Lung (tissue), 11 donors: ENCODE measurements at regions not wholly inside any gene's neighbourhood (a gene's known extent, or its start where the extent isn't known, plus 50 kb on each side); places are given as distances from the start of the nearest gene placed in this dataset.

Source experiments
- ATAC-seq: fragments of 200-7000 bp; cut with Tn5 transposase; one replicate; pipeline ENCODE4 v1.9.1; 2020; ENCODE audit warnings: moderate number of reproducible peaks; ENCODE audit not compliant: insufficient read depth, low FRiP score
- DNase-seq, 3 donors: peaks; one replicate each; pipeline ENCODE4 v3.0.0-alpha.2; 2013 to 2017
- H3K27ac ChIP-seq, 2 donors: one replicate each; pipeline ENCODE4 v1.5.1; 2013; ENCODE audit warnings: mild to moderate bottlenecking in 2 of 2, moderate library complexity in 2 of 2, control low read depth in 1 of 2, inconsistent platforms in 1 of 2, low read depth in 1 of 2, low read length in 1 of 2
- H3K27me3 ChIP-seq, 3 donors: one replicate each; pipeline ENCODE4 v1.5.1; 2013; ENCODE audit warnings: low read length in 2 of 3; ENCODE audit not compliant: control insufficient read depth in 3 of 3, insufficient read depth in 3 of 3
- H3K36me3 ChIP-seq, 4 donors: one replicate each; pipeline ENCODE4 v1.5.1; 2013; ENCODE audit warnings: low read length in 4 of 4, mild to moderate bottlenecking in 1 of 4, moderate library complexity in 1 of 4; ENCODE audit not compliant: control insufficient read depth in 4 of 4, insufficient read depth in 4 of 4
- H3K4me1 ChIP-seq, 5 donors: one replicate each; pipeline ENCODE4 v1.5.1; 2013; ENCODE audit warnings: low read length in 5 of 5, mild to moderate bottlenecking in 2 of 5, moderate library complexity in 1 of 5; ENCODE audit not compliant: control insufficient read depth in 5 of 5, insufficient read depth in 5 of 5
- H3K4me3 ChIP-seq: one replicate; pipeline ENCODE4 v1.5.1; 2013; ENCODE audit warnings: mild to moderate bottlenecking, control low read depth, moderate library complexity
- H3K9ac ChIP-seq, 2 donors: one replicate each; pipeline ENCODE4 v1.5.1; 2013; ENCODE audit warnings: low read length in 2 of 2, control low read depth in 1 of 2; ENCODE audit not compliant: insufficient read depth in 1 of 2
- H3K9me3 ChIP-seq, 4 donors: one replicate each; pipeline ENCODE4 v1.5.1; 2013; ENCODE audit warnings: low read length in 3 of 4, mild to moderate bottlenecking in 1 of 4, moderate library complexity in 1 of 4; ENCODE audit not compliant: control insufficient read depth in 4 of 4, insufficient read depth in 3 of 4
- CTCF ChIP-seq: IDR thresholded peaks from 2 replicates; pipeline ENCODE4 v1.5.1; 2012; ENCODE audit warnings: mild to moderate bottlenecking; ENCODE audit errors: control extremely low read depth, extremely low read depth
- whole genome bisulfite sequencing, 2 donors: extraction: QIAGEN DNeasy Blood & Tissue Kit; methylation state at CpG; one replicate each; pipeline ENCODE4 v1.1.7; 2013; 5-methylcytosine and 5-hydroxymethylcytosine counted together
- donor health status: control.
- donor health status: control.
- donor health status: Bipolar disorder and iron deficiency.
- donor health status: healthy.
- donor health status: DM: yes; HTN: yes; CAD: no.

GRCh38 chr10:3415878-3416605 is 243.5 kb upstream of the PITRM1 start:
- 85 to 90% methylated on average over 17 of the region's 17 CpGs for WGBS, 2 donors

GRCh38 chr10:3415038-3415736 is 242.6 kb upstream of the PITRM1 start:
- DNase-seq (no peak), ATAC-seq (no peak)
- Histone ChIP-seq H3K4me1 (peaks cover 0 to 4% (median 0%) of the 10 kb centered on the region in 5 donors), H3K4me3 (no peak overlapping the region), H3K27me3 (no peaks in the 10 kb centered on the region), H3K9ac (no peak overlapping the region), H3K27ac (no peak overlapping the region), H3K36me3 (no peaks in the 10 kb centered on the region), H3K9me3 (peaks cover 0 to 4% (median 0%) of the 10 kb centered on the region in 4 donors)
- 83 to 88% methylated on average over 21 of the region's 21 CpGs for WGBS, 2 donors
- no peak for TF ChIP-seq CTCF

More at GRCh38 chr10:3415878-3416605, 243.5 kb upstream of the PITRM1 start:
- peaks cover 0 to 4% (median 0%) of the 10 kb centered on the region in 5 donors for H3K4me1 ChIP-seq
- DNase-seq (no peak), ATAC-seq (no peak)
- H3K27me3 ChIP-seq = no peaks in the 10 kb centered on the region
- no peak overlapping the region for H3K4me3 ChIP-seq
- no peaks in the 10 kb centered on the region for H3K36me3 ChIP-seq
- H3K9ac ChIP-seq = no peak overlapping the region
- H3K27ac ChIP-seq = no peak overlapping the region
- no peak for TF ChIP-seq CTCF
- peaks cover 0 to under 1% (median 0%) of the 10 kb centered on the region in 4 donors for H3K9me3 ChIP-seq

- Histone ChIP-seq H3K9me3 (peaks cover 0 to 4% (median 0%) of the 10 kb centered on the region in 4 donors), H3K27ac (no peak overlapping the region), H3K4me1 (peaks cover 0 to 4% (median 0%) of the 10 kb centered on the region in 5 donors), H3K4me3 (no peak overlapping the region), H3K27me3 (no peaks in the 10 kb centered on the region), H3K36me3 (no peaks in the 10 kb centered on the region), H3K9ac (no peak overlapping the region)
- TF ChIP-seq CTCF = no peak
- 69 to 81% methylated on average over 10 of the region's 10 CpGs for WGBS, 2 donors
- ATAC-seq (no peak), DNase-seq (no peak)
Observed at GRCh38 chr10:3414667-3415023, 242.1 kb upstream of the PITRM1 start.
